HepG2 (cell line): ENCODE measurements at regions not wholly inside any gene's neighbourhood (a gene's known extent, or its start where the extent isn't known, plus 50 kb on each side); places are given as distances from the start of the nearest gene placed in this dataset.
A peak's percentile ranks its signal among the peaks of the same experiment; 100 is the strongest.

Experiments
- CSRNP2 ChIP-seq: sonication (generic); formaldehyde crosslinking; conservative IDR thresholded peaks from 2 replicates; pipeline ENCODE4 v1.8.0; 2022; ENCODE audit warnings: low read depth, missing genetic modification reagents
- ESRRA ChIP-seq: sonication (generic); formaldehyde crosslinking; IDR thresholded peaks from 2 replicates; pipeline ENCODE4 v1.5.1; 2020; ENCODE audit warnings: mild to moderate bottlenecking, low read depth, missing genetic modification reagents
- FOXO1 ChIP-seq: sonication (generic); formaldehyde crosslinking; IDR thresholded peaks from 2 replicates; pipeline ENCODE4 v1.4.0; 2020; ENCODE audit warnings: missing genetic modification reagents
- GTF3A ChIP-seq: sonication (generic); formaldehyde crosslinking; conservative IDR thresholded peaks from 2 replicates; pipeline ENCODE4 v1.4.0; 2020; ENCODE audit warnings: mild to moderate bottlenecking, missing genetic modification reagents
- NFE2L2 ChIP-seq: fragments of 150-350 bp; IDR thresholded peaks from 2 replicates; pipeline ENCODE4 v1.6.1; 2014; ENCODE audit warnings: low read length
- RXRA ChIP-seq: sonication (generic); formaldehyde crosslinking; IDR thresholded peaks from 2 replicates; pipeline ENCODE4 v1.5.1; 2020; ENCODE audit warnings: missing genetic modification reagents
- SALL2 ChIP-seq: sonication (generic); formaldehyde crosslinking; IDR thresholded peaks from 2 replicates; pipeline ENCODE4 v1.8.1; 2023; ENCODE audit warnings: mild to moderate bottlenecking, missing genetic modification reagents, inconsistent platforms
- SATB2 ChIP-seq: sonication (generic); formaldehyde crosslinking; IDR thresholded peaks from 2 replicates; pipeline ENCODE4 v1.5.0; 2020; ENCODE audit warnings: missing genetic modification reagents
- SMAD3 ChIP-seq: sonication (generic); formaldehyde crosslinking; IDR thresholded peaks from 2 replicates; pipeline ENCODE4 v1.4.0; 2020; ENCODE audit warnings: missing genetic modification reagents
- ZBTB7A ChIP-seq: sonication (generic); formaldehyde crosslinking; IDR thresholded peaks from 2 replicates; pipeline ENCODE4 v1.8.0; 2022; ENCODE audit warnings: mild to moderate bottlenecking, missing genetic modification reagents
- ZNF296 ChIP-seq: sonication (generic); formaldehyde crosslinking; conservative IDR thresholded peaks from 2 replicates; pipeline ENCODE4 v1.5.0; 2020; ENCODE audit warnings: mild to moderate bottlenecking, missing genetic modification reagents
- ZNF318 ChIP-seq: sonication (generic); formaldehyde crosslinking; IDR thresholded peaks from 2 replicates; pipeline ENCODE4 v1.4.0; 2020; ENCODE audit warnings: mild to moderate bottlenecking, missing genetic modification reagents
- ZNF34 ChIP-seq: sonication (generic); formaldehyde crosslinking; IDR thresholded peaks from 2 replicates; pipeline ENCODE4 v1.4.0; 2020; ENCODE audit warnings: mild to moderate bottlenecking, missing genetic modification reagents, borderline replicate concordance
- ZNF367 ChIP-seq: sonication (generic); formaldehyde crosslinking; IDR thresholded peaks from 2 replicates; pipeline ENCODE4 v1.4.0; 2020; ENCODE audit warnings: missing genetic modification reagents, borderline replicate concordance
- ZNF768 ChIP-seq: sonication (generic); formaldehyde crosslinking; IDR thresholded peaks from 2 replicates; pipeline ENCODE4 v1.4.0; 2020; ENCODE audit warnings: missing genetic modification reagents
- ZXDC ChIP-seq: sonication (generic); formaldehyde crosslinking; IDR thresholded peaks from 2 replicates; pipeline ENCODE4 v1.5.0; 2020; ENCODE audit warnings: mild to moderate bottlenecking, missing genetic modification reagents

- TF ChIP-seq ZNF34 (CRISPR knock-in tag): peak; percentile 73
- peak; percentile 89 for TF ChIP-seq RXRA (CRISPR knock-in tag)
- TF ChIP-seq SATB2 (CRISPR knock-in tag): 0 out of 2 replicates have a peak, but pooled peaks have one; percentile 46
- TF ChIP-seq SMAD3 (CRISPR knock-in tag): peak; percentile 62
- TF ChIP-seq ZNF296 (CRISPR knock-in tag): no peak; the same call in 1 of the 2 replicates
- TF ChIP-seq NFE2L2: no peak
- no peak for TF ChIP-seq CSRNP2 (CRISPR knock-in tag)
- no peak for TF ChIP-seq ZNF318 (CRISPR knock-in tag)
- peak; percentile 86; the same call in 1 of the 2 replicates for TF ChIP-seq ZBTB7A (CRISPR knock-in tag)
- peak; percentile 93 for TF ChIP-seq ZXDC (CRISPR knock-in tag)
- no peak; the same call in 1 of the 2 replicates for TF ChIP-seq ZNF367
- TF ChIP-seq ZNF768 (CRISPR knock-in tag): peak; percentile 24; the same call in 1 of the 2 replicates
- TF ChIP-seq FOXO1 (CRISPR knock-in tag): peak; percentile 85; the same call in 1 of the 2 replicates
- TF ChIP-seq ESRRA (CRISPR knock-in tag): 0 out of 2 replicates have a peak, but pooled peaks have one; percentile 66
- peak; percentile 83; the same call in 1 of the 2 replicates for TF ChIP-seq SALL2 (CRISPR knock-in tag)
- no peak for TF ChIP-seq GTF3A (CRISPR knock-in tag)
Measured at GRCh38 chr2:43005245-43005974, 213.0 kb upstream of the HAAO start (continued).
